ENCODE measurements at regions not wholly inside any gene's neighbourhood (a gene's known extent, or its start where the extent isn't known, plus 50 kb on each side); places are given as distances from the start of the nearest gene placed in this dataset.
A peak's percentile ranks its signal among the peaks of the same experiment; 100 is the strongest.

DNA sequence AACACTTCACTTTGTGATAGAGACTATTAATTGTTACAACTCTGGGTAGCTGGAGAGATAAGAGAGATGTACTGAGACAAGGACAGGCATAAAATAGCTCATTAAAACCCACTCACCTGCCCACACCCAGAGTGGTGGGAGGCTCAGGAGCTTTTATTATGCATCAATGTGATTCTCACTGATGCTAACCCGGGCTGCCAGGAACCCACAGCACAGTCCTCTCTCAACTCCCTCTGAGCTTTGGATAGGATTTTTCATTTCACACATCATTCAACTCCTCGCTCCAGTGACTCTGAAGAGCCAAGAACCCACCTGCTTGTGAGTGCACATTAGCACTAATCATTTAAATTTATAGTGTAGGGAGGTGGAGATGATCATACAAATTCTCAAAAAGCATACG, 827.9 kb downstream of the FLRT2 start:
- 53 to 54% methylated on average over 3 of the region's 3 CpGs for WGBS, 2 donors
- no peak for TF ChIP-seq POLR2A (IDR thresholded peaks at IDR 0.05)
- no peak for TF ChIP-seq EP300 (IDR thresholded peaks at IDR 0.05)
- TF ChIP-seq, protein P1, sequence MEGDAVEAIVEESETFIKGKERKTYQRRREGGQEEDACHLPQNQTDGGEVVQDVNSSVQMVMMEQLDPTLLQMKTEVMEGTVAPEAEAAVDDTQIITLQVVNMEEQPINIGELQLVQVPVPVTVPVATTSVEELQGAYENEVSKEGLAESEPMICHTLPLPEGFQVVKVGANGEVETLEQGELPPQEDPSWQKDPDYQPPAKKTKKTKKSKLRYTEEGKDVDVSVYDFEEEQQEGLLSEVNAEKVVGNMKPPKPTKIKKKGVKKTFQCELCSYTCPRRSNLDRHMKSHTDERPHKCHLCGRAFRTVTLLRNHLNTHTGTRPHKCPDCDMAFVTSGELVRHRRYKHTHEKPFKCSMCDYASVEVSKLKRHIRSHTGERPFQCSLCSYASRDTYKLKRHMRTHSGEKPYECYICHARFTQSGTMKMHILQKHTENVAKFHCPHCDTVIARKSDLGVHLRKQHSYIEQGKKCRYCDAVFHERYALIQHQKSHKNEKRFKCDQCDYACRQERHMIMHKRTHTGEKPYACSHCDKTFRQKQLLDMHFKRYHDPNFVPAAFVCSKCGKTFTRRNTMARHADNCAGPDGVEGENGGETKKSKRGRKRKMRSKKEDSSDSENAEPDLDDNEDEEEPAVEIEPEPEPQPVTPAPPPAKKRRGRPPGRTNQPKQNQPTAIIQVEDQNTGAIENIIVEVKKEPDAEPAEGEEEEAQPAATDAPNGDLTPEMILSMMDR (IDR thresholded peaks at IDR 0.05): no peak
- no peaks in the 10 kb centered on the region for H3K9me3 ChIP-seq
- DNase-seq (ENCODE audit: low spot score in 2 of 2): no peak
- no peaks in the 10 kb centered on the region for H3K4me1 ChIP-seq
- no peak overlapping the region for H3K4me3 ChIP-seq
- H3K27me3 ChIP-seq: no peaks in the 10 kb centered on the region
- H3K36me3 ChIP-seq: no peaks in the 10 kb centered on the region
- H3K27ac ChIP-seq: no peak overlapping the region

DNA sequence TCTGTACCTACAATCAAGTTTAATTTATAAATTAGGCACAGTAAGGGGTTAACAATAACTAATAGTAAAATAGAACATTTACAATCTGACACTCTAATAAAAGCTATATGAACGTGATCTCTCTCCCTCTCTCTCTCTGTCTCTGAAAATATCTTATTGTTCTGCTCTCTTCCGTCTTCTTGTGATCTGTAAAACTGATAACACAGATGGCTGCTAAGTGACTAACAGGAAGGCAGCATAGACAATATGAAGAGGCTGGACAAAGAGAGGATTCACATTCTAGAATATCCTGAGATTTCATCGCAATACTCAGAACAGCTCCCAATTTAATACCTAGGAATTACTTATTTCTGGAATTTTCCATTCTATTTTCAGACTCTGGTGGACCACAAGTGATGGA, 827.2 kb downstream of the FLRT2 start:
- Histone ChIP-seq H3K27me3 (no peaks in the 10 kb centered on the region), H3K9me3 (no peaks in the 10 kb centered on the region), H3K27ac (no peak overlapping the region), H3K4me3 (no peak overlapping the region), H3K36me3 (no peaks in the 10 kb centered on the region), H3K4me1 (no peaks in the 10 kb centered on the region)
- 57 to 64% methylated on average over 3 of the region's 3 CpGs for WGBS, 2 donors
- no peak for DNase-seq (ENCODE audit: low spot score in 2 of 2)
- TF ChIP-seq, protein P1 (IDR thresholded peaks at IDR 0.05): no peak
- TF ChIP-seq EP300 (IDR thresholded peaks at IDR 0.05): no peak
- no peak for TF ChIP-seq POLR2A (IDR thresholded peaks at IDR 0.05)

DNA sequence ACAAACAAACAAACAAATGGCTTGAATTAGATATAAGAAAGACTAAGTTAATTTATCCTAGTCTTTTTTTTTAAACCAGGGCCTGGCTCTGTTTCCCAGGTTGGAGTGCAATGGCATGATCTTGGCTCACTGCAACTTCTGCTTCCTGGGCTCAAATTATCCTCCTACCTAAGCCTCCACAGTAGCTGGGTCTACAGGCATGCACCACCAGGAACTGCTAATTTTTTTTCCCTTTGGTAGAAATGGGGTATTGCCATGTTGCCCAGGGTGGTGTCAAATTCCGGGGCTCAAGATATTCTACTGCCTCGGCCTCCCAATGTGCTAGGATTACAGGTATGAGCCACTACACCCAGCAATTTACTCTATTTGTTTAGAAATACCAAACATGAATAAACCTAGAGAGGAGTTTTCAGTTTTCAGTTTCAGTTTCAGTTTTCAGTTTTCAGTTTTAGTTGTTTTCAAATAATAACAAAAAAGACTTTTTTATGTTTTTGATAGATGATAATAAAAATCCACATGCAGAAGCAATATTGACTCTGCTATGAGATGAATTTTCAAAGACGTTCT, 817.0 kb downstream of the FLRT2 start:
- DNase-seq (ENCODE audit: low spot score in 2 of 2): no peak
- Histone ChIP-seq H3K27ac (no peak overlapping the region), H3K4me1 (peaks cover 0 to 3% (median 0%) of the 10 kb centered on the region in 4 donors), H3K9me3 (peaks cover 0 to 4% (median 0%) of the 10 kb centered on the region in 4 donors), H3K4me3 (no peak overlapping the region), H3K36me3 (no peaks in the 10 kb centered on the region), H3K27me3 (no peaks in the 10 kb centered on the region)
- 79 to 82% methylated on average over 3 of the region's 3 CpGs for WGBS, 2 donors
- no peak for TF ChIP-seq EP300 (IDR thresholded peaks at IDR 0.05)
- no peak for TF ChIP-seq POLR2A (IDR thresholded peaks at IDR 0.05)
- TF ChIP-seq, protein P1 (IDR thresholded peaks at IDR 0.05): no peak

DNA sequence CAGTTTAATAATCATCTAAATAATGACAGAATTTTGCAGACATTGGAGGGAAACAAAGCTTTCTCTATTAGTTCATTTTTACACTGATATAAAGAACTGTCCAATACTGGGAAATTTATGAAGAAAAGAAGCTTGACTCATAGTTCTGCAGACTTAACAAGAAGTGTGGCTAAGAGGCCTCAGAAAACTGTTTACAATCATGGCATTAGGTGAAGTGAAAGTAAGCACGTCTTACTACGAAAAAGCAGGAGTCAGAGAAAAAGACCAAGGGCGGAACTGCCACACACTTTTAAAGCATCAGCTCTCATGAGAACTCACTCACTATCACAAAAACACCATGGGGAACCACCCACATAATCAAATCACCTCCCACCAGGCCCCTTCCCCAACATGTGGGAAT, 804.4 kb downstream of the FLRT2 start:
- Histone ChIP-seq H3K9me3 (no peaks in the 10 kb centered on the region), H3K4me1 (no peaks in the 10 kb centered on the region), H3K4me3 (no peak overlapping the region), H3K27me3 (no peaks in the 10 kb centered on the region), H3K27ac (peak overlapping the region in 2 of 4 donors; percentile 46 to 47), H3K36me3 (no peaks in the 10 kb centered on the region)
- 47 to 53% methylated on average over 3 of the region's 3 CpGs for WGBS, 2 donors
- no peak for DNase-seq (ENCODE audit: low spot score in 2 of 2)
- TF ChIP-seq POLR2A (IDR thresholded peaks at IDR 0.05) (no peak), EP300 (IDR thresholded peaks at IDR 0.05) (no peak)
- TF ChIP-seq, protein P1 (IDR thresholded peaks at IDR 0.05): no peak

DNA sequence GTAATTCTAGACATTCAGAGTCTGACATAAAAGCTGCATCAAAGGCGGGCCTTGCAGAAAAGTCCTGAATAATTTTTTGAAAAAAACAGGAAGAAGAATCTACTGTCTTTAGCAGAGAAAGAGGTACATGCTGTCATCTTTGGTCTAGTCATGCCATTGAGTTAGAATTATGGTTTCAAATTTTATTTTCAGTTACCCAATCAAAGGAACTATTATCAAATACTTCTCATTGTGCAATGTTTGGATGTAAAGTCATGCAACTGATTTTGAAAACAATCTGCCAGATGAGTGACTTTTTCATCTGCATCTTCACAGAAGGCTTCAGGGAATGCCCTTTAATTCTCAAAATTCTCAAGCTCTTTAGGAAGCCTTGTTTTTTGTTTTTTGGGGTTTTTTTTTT, 803.5 kb downstream of the FLRT2 start:
- Histone ChIP-seq H3K4me1 (no peaks in the 10 kb centered on the region), H3K9me3 (no peaks in the 10 kb centered on the region), H3K27me3 (no peaks in the 10 kb centered on the region), H3K36me3 (no peaks in the 10 kb centered on the region), H3K4me3 (no peak overlapping the region), H3K27ac (peak overlapping the region in 1 of 4 donors; percentile 47)
- TF ChIP-seq, protein P1 (IDR thresholded peaks at IDR 0.05): no peak
- TF ChIP-seq EP300 (IDR thresholded peaks at IDR 0.05) (no peak), POLR2A (IDR thresholded peaks at IDR 0.05) (no peak)
- WGBS, 2 donors: 53 to 68% methylated on average over 1 of the region's 1 CpG
- DNase-seq (ENCODE audit: low spot score in 2 of 2): no peak
